ENCODE measurements at regions not wholly inside any gene's neighbourhood (a gene's known extent, or its start where the extent isn't known, plus 50 kb on each side); places are given as distances from the start of the nearest gene placed in this dataset.
"Not testable (repeated sequence)": the region's sequence is repeated elsewhere in the genome, so short reads cannot be mapped to it uniquely, and the experiment has no call there.

DNA sequence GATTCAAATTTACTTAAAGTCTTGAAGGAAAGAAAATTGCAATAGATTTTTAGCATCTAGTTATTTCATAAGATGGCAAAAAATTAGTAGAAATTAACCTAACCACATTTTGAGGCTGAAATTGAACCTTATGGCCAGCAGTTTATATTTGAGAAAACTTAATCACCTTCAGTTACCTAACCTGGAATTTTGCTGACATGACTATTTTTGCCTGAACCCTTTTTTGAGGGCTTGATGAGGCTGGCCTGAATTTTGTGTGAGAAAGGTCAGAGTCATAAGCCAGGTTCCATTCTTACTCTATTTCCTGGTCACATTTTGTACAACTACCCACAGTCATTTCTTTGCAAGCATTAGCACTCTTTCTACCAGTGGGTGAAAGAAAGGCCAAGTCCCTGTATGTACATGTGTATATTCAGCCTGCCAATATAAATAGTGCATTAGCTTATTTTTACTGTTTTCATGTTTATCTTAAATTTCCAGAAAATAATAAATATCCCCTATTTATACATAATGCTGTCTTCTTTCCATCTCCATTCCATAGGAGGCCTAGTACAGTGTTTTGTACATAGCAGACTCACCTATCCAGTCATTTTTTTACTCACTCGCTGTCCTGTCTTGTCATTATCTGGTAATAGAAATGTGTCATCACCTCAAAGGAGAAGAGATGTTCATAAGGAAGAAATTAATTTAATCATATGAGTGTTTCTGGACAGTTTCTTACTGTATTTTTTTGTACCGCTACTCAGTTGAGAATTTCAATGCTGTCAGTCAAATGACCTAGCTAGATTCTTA is 108.4 kb upstream of the SGCD start:
- no peaks in the 10 kb centered on the region for H3K27me3 ChIP-seq (ENCODE audit: low read depth)
- no peaks in the 10 kb centered on the region for H3K36me3 ChIP-seq (replicated peaks)
- no peak overlapping the region for H3K4me3 ChIP-seq
- no peak for DNase-seq (ENCODE audit: low spot score in 2 of 2)
- H3K4me1 ChIP-seq: no peaks in the 10 kb centered on the region; the same call in 1 of the 2 replicates
- no peaks in the 10 kb centered on the region for H3K9me3 ChIP-seq
- in situ Hi-C loops (cut with MboI; ENCODE audit: low sequenced_read_pairs): no loop called here

DNA sequence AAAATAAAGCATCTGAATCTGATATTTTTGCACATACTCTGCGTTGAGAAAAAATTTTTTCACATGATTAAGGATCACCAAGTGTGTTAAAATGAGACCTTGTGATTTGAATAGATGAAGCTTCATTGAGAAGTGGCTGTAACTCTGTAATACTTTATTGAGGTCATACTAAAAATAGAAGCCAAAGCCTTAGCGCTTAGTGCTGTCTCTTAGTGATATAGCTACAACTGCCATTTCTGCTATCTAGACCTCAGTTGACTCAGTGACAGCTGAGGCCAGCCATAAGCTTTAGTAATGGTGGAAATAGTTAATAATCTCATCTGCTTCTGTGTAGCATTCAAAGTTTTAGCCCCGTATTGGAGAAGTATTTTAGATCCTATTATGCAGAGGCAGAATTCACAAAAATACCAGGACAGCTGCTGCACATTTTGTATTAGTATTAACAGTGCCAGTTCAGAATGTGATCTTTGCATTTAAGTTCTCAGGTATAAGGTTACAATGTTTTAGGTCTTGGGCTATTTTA is 107.4 kb upstream of the SGCD start:
- Histone ChIP-seq H3K9me3 (no peaks in the 10 kb centered on the region), H3K27me3 (ENCODE audit: low read depth) (no peaks in the 10 kb centered on the region), H3K36me3 (replicated peaks) (no peaks in the 10 kb centered on the region), H3K4me3 (no peak overlapping the region), H3K4me1 (peaks cover 6% of the 10 kb centered on the region)
- in situ Hi-C loops (cut with MboI; ENCODE audit: low sequenced_read_pairs): no loop called here
- no peak for DNase-seq (ENCODE audit: low spot score in 2 of 2)

DNA sequence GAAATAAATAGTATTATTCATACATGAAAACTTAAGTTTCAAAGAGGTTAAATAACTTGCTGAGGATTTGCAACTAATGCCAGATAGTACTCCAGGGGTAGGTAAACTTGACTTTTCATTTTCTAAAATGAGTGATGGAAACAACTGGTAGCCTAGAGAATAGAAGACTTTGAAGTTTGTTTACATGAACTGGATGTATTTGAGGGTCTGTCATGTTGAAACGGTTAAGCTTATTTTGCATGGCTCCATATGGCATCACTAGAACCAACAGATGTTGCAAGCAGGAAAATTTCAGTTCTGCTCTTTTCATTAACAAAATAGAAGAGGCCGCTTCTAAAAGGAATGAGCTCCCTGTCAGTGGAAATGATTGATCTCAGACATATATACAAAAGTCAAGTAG is 105.1 kb upstream of the SGCD start:
- in situ Hi-C loops (cut with MboI; ENCODE audit: low sequenced_read_pairs): no loop called here
- Histone ChIP-seq H3K9me3 (no peaks in the 10 kb centered on the region), H3K27me3 (ENCODE audit: low read depth) (no peaks in the 10 kb centered on the region), H3K4me3 (no peak overlapping the region), H3K4me1 (peaks cover 11% of the 10 kb centered on the region), H3K36me3 (replicated peaks) (no peaks in the 10 kb centered on the region)
- no peak for DNase-seq (ENCODE audit: low spot score in 2 of 2)

DNA sequence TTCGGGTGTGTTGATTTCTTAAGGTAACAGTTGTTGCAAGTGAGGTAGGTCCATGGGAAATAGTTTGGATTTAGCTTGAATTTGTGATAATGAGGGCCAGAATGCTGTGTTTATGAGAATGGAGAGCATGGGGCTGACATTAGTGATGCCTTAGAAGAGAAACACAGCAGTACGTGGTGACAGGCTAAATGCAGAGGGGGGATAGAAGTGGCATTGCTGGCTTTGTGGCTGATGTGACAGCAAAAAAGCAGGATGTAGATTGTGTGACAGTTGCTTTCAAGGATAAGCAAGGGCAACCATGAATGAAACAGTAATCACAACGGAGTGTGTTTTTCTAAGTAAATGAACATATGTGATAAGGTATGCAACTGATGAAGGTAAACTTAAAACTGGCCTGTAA is 103.4 kb upstream of the SGCD start:
- in situ Hi-C loops (cut with MboI; ENCODE audit: low sequenced_read_pairs): no loop called here

DNA sequence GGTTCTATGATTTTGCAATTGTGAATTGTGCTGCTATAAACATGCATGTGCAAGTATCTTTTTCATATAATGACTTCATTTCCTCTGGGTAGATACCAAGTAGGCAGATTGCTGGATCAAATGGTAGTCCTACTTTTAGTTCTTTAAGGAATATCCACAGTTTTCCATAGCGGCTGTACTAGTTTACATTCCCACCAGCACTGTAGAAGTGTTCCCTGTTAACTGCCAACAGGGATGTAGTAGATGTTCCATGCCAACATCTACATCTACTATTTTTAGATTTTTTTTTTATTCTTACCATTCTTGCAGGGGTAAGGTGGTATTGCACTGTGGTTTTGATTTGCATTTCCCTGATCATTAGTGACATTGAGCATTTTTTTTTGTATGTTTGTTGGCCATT is 100.5 kb upstream of the SGCD start:
- H3K36me3 ChIP-seq (replicated peaks); H3K9me3 ChIP-seq; DNase-seq (ENCODE audit: low spot score in 2 of 2); in situ Hi-C loops (cut with MboI; ENCODE audit: low sequenced_read_pairs); H3K27me3 ChIP-seq (ENCODE audit: low read depth); H3K4me3 ChIP-seq: not testable (repeated sequence)
- H3K4me1 ChIP-seq: peaks cover 11% of the 10 kb centered on the region

More for the DNA sequence above, 103.4 kb upstream of the SGCD start:
- H3K4me1 ChIP-seq: peaks cover 11% of the 10 kb centered on the region
- no peaks in the 10 kb centered on the region for H3K27me3 ChIP-seq (ENCODE audit: low read depth)
- no peaks in the 10 kb centered on the region for H3K36me3 ChIP-seq (replicated peaks)
- no peak overlapping the region for H3K4me3 ChIP-seq
- no peak for DNase-seq (ENCODE audit: low spot score in 2 of 2)
- no peaks in the 10 kb centered on the region for H3K9me3 ChIP-seq

DNA sequence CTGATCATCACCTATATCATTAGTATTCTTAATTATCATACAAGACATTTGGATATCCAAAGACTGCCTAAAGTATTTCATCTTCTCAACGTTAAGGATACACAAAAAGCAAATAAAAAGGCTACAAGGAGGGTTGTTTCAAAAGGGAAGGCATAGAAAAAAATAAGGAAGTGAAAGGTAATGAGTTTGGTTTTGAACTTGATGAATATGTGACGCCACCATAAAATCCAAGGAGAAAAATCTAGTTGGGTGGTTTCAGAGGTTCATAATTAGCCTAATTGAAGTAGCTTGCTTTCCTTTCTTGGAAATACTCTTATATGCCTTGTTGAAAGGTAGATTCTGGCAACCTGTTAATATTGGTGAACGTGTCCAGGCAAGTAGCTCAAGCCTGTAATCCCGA is 96.1 kb upstream of the SGCD start:
- Histone ChIP-seq H3K4me3 (no peak overlapping the region), H3K27me3 (ENCODE audit: low read depth) (no peaks in the 10 kb centered on the region), H3K9me3 (no peaks in the 10 kb centered on the region), H3K36me3 (replicated peaks) (no peaks in the 10 kb centered on the region), H3K4me1 (no peaks in the 10 kb centered on the region)
- DNase-seq (ENCODE audit: low spot score in 2 of 2): no peak
- in situ Hi-C loops (cut with MboI; ENCODE audit: low sequenced_read_pairs): no loop called here

DNA sequence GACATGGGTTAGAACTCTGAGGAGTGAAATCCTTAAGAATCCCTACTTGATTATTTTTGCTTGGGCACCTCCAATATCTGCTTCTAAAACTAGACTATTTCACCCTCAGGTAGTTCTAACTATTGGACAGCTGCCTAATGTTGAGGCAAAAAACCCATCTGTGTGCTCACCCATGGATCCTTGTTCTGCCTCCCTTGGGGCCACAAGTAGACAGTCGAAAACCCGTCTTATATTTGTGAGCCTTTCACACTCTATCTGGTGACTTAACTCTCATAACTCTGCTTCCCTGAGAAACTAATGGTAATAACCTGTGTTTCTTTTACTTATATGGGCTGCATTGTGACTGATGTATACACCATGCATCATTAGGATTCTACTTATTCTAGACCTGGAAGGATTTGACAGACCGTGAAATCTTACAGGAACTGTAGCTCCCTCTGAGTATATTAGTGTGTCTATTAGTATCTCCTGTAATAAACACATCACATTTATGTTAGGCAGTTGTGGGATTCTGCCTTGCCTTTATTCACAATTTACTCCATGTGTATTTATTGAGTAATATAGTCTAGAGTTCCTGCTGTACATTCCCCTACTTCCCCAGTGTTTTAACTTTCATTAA is 94.6 kb upstream of the SGCD start:
- in situ Hi-C loops (cut with MboI; ENCODE audit: low sequenced_read_pairs): no loop called here
- Histone ChIP-seq H3K9me3 (no peaks in the 10 kb centered on the region), H3K36me3 (replicated peaks) (no peaks in the 10 kb centered on the region), H3K4me1 (no peaks in the 10 kb centered on the region), H3K27me3 (ENCODE audit: low read depth) (no peaks in the 10 kb centered on the region), H3K4me3 (no peak overlapping the region)
- DNase-seq (ENCODE audit: low spot score in 2 of 2): no peak

DNA sequence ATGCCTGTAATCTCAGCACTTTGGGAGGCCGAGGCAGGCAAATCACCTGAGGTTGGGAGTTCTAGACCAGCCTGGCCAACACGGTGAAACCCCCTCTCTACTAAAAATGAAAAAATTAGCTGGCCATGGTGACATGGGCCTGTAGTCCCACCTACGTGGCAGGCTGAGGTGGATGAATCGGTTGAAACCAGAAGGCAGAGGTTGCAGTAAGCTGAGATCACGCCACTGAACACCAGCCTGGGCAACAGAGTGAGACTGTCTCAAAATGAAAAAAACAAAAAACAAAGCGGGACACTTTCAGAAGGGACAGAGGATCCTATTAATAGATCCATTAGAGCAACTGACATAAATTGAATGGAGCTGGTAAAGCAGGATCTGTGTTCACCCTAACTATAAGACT is 89.6 kb upstream of the SGCD start:
- DNase-seq (ENCODE audit: low spot score in 2 of 2): no peak
- H3K36me3 ChIP-seq (replicated peaks): no peaks in the 10 kb centered on the region
- no peaks in the 10 kb centered on the region for H3K4me1 ChIP-seq
- no peak overlapping the region for H3K4me3 ChIP-seq
- H3K9me3 ChIP-seq: no peaks in the 10 kb centered on the region
- in situ Hi-C loops (cut with MboI; ENCODE audit: low sequenced_read_pairs): no loop called here
- H3K27me3 ChIP-seq (ENCODE audit: low read depth): no peaks in the 10 kb centered on the region

DNA sequence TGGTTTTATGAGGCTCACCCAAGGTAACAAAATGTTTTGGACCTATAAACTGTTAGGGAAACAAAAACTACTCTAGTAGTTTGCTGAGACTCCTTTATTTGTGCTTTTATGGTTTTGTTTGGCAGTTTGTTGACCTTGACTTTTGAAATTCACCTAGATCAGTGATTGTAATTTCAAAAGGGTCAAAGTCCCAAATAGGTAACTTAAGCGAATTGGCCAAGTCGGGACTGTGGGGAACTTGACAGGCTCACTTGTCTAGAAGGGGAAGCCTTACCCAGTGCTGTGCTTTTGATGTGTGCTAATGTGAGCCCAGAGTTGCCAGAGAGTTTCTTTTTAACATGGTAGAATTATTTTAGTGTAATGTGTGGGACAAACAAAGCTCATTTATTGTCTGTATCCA is 87.2 kb upstream of the SGCD start:
- H3K4me1 ChIP-seq: no peaks in the 10 kb centered on the region
- H3K27me3 ChIP-seq (ENCODE audit: low read depth): no peaks in the 10 kb centered on the region
- no peaks in the 10 kb centered on the region for H3K9me3 ChIP-seq
- no peak for DNase-seq (ENCODE audit: low spot score in 2 of 2)
- in situ Hi-C loops (cut with MboI; ENCODE audit: low sequenced_read_pairs): no loop called here
- no peak overlapping the region for H3K4me3 ChIP-seq
- no peaks in the 10 kb centered on the region for H3K36me3 ChIP-seq (replicated peaks)

DNA sequence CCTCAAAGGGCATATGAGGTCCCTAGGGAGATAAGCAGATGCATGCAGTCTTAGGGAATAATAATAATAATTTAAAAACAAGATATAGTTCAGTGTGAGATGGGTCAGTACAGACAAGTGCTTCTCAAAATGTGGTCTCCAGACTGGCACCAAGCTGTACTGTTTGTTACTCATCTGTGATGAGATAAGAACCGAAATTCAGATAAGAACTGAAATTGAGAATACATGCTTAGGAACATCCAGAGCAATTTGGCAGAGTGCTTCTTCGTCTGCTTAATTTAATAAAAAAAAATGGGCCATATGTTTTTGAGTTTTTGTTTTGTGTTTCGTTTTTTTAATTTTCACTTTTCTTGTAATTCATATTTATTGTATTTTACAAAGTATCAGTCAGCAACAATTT is 86.5 kb upstream of the SGCD start:
- Histone ChIP-seq H3K27me3 (ENCODE audit: low read depth) (no peaks in the 10 kb centered on the region), H3K4me1 (no peaks in the 10 kb centered on the region), H3K36me3 (replicated peaks) (no peaks in the 10 kb centered on the region), H3K9me3 (no peaks in the 10 kb centered on the region), H3K4me3 (no peak overlapping the region)
- in situ Hi-C loops (cut with MboI; ENCODE audit: low sequenced_read_pairs): no loop called here
- no peak for DNase-seq (ENCODE audit: low spot score in 2 of 2)

DNA sequence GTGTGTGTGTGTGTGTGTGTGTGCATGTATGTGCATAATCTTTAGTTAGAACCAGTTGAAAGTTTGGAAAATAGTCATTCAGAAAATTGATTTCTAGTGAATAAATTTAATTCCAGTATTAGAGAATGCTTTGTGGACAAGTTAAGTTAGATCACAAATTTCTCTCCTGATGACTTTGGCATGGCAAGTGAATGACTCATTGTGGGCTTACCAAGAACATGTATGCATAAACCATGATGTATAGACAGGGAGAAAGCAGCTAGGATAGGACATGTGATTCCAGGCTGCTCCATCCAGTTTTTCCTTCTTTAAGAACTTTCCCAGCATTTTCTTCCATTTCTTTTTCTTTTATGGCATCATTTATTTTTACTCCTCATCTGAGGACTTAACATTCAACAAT is 85.7 kb upstream of the SGCD start:
- in situ Hi-C loops (cut with MboI; ENCODE audit: low sequenced_read_pairs): no loop called here
- no peaks in the 10 kb centered on the region for H3K36me3 ChIP-seq (replicated peaks)
- H3K4me3 ChIP-seq: no peak overlapping the region
- peaks cover 4% of the 10 kb centered on the region for H3K4me1 ChIP-seq
- H3K27me3 ChIP-seq (ENCODE audit: low read depth): no peaks in the 10 kb centered on the region
- no peak for DNase-seq (ENCODE audit: low spot score in 2 of 2)
- no peaks in the 10 kb centered on the region for H3K9me3 ChIP-seq

DNA sequence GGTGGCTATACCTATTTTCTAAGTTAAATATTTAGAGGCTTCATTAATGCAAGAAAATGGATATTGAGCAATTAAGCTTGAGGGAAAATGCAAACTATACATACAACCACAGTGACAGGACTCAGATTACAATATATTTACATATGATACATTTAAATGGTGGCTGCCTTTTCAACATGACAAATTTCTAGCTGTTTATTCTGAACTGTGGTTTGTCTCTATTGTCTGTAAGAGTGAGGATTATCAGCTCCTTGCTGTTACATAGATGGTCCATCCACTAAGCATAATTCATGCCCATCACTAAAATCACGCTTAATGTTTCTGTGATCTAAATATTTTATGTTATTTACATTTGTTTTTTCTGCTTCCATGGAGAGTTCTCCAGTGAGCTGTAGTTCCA is 81.1 kb upstream of the SGCD start:
- Histone ChIP-seq H3K9me3 (no peaks in the 10 kb centered on the region), H3K4me3 (no peak overlapping the region), H3K27me3 (ENCODE audit: low read depth) (no peaks in the 10 kb centered on the region), H3K36me3 (replicated peaks) (no peaks in the 10 kb centered on the region), H3K4me1 (peaks cover 6% of the 10 kb centered on the region)
- peak in 1 of 2 experiments; percentile 22 for DNase-seq (ENCODE audit: low spot score in 2 of 2)
- in situ Hi-C loops (cut with MboI; ENCODE audit: low sequenced_read_pairs): no loop called here

DNA sequence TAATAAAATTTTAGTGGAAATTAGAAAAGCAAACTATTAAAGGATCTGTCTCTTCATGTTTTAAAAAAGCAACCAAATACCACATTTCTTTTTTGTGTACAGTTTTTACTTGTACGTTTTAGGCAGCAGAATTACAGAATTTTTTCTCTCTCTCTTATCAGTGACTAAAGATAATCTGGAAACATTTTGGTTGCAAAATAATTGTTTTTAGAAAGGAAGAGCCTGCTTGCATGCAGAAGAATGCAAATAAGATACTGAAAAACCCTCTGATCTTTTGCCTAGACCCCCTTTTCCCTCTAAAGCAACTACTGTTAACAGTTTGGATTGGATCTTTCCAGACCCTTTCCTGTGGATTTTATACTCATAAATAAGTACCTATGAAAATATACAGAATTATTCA is 75.9 kb upstream of the SGCD start:
- in situ Hi-C loops (cut with MboI; ENCODE audit: low sequenced_read_pairs): no loop called here
- Histone ChIP-seq H3K4me3 (no peak overlapping the region), H3K27me3 (ENCODE audit: low read depth) (no peaks in the 10 kb centered on the region), H3K36me3 (replicated peaks) (no peaks in the 10 kb centered on the region), H3K9me3 (no peaks in the 10 kb centered on the region), H3K4me1 (peaks cover 4% of the 10 kb centered on the region)
- DNase-seq (ENCODE audit: low spot score in 2 of 2): no peak

DNA sequence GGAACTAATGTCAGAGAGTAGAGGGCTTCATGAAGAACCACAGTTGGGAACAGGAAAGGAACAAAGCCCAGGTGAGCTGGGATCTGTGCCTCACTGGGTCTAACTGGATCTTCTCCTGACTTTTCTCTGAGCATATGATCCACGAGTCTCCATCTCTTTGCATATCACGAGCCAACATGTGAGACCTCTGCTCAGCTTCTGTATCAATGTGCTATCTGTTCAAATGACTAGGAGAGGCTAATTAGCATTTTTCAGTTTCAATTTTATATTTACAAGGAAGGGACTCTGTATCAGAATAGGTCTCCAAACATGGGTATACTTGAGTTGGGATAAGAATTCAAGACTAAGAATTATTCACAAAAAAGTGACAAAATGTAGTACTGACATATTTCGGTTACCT is 73.8 kb upstream of the SGCD start:
- DNase-seq (ENCODE audit: low spot score in 2 of 2): no peak
- Histone ChIP-seq H3K4me3 (no peak overlapping the region), H3K36me3 (replicated peaks) (no peaks in the 10 kb centered on the region), H3K27me3 (ENCODE audit: low read depth) (no peaks in the 10 kb centered on the region), H3K9me3 (no peaks in the 10 kb centered on the region), H3K4me1 (no peaks in the 10 kb centered on the region)
- in situ Hi-C loops (cut with MboI; ENCODE audit: low sequenced_read_pairs): no loop called here
